IPS DF 6.9 (cell line): ENCODE measurements at regions not wholly inside any gene's neighbourhood (a gene's known extent, or its start where the extent isn't known, plus 50 kb on each side); places are given as distances from the start of the nearest gene placed in this dataset.

Experiments
- DNase-seq: peaks from one replicate; pipeline ENCODE4 v3.0.0-alpha.2; 2013; ENCODE audit warnings: low read depth, low spot score
- H3K27ac ChIP-seq: one replicate; pipeline ENCODE4 v1.5.1; 2013; ENCODE audit warnings: low read length, control low read depth
- H3K27me3 ChIP-seq: 2 replicates; pipeline ENCODE4 v1.6.1; 2013; ENCODE audit warnings: mild to moderate bottlenecking, low read length; ENCODE audit not compliant: control insufficient read depth, insufficient read depth
- H3K36me3 ChIP-seq: 2 replicates; pipeline ENCODE4 v1.6.1; 2013; ENCODE audit warnings: low read length; ENCODE audit not compliant: control insufficient read depth, insufficient read depth
- H3K4me1 ChIP-seq: 2 replicates; pipeline ENCODE4 v1.6.1; 2013; ENCODE audit warnings: low read length; ENCODE audit not compliant: control insufficient read depth, insufficient read depth
- H3K4me3 ChIP-seq: 2 replicates; pipeline ENCODE4 v1.5.1; 2013; ENCODE audit warnings: mild to moderate bottlenecking, low read length
- H3K9me3 ChIP-seq: 2 replicates; pipeline ENCODE4 v1.6.1; 2013; ENCODE audit warnings: low read length, inconsistent platforms; ENCODE audit not compliant: control insufficient read depth, insufficient read depth
- WGBS: extraction: QIAGEN DNeasy Blood & Tissue Kit; methylation state at CpG from one replicate; pipeline ENCODE4 v1.1.7; 2013; ENCODE audit warnings: mixed read lengths, missing lambda C conversion rate; ENCODE audit not compliant: insufficient read length, insufficient coverage; 5-methylcytosine and 5-hydroxymethylcytosine counted together

GRCh38 chr3:75049533-75049932 lies 435.1 kb upstream of the CNTN3 start:
- WGBS: 100% methylated on average over 2 of the region's 5 CpGs
- DNase-seq: no peak
- H3K4me3 ChIP-seq: no peak overlapping the region
- no peaks in the 10 kb centered on the region for H3K4me1 ChIP-seq
- no peak overlapping the region for H3K27ac ChIP-seq
- no peaks in the 10 kb centered on the region for H3K9me3 ChIP-seq
- no peaks in the 10 kb centered on the region for H3K36me3 ChIP-seq
- H3K27me3 ChIP-seq: no peaks in the 10 kb centered on the region

GRCh38 chr3:75059120-75059519 lies 444.7 kb upstream of the CNTN3 start:
- Histone ChIP-seq H3K27me3 (no peaks in the 10 kb centered on the region), H3K4me1 (no peaks in the 10 kb centered on the region), H3K36me3 (no peaks in the 10 kb centered on the region), H3K27ac (no peak overlapping the region), H3K4me3 (no peak overlapping the region), H3K9me3 (no peaks in the 10 kb centered on the region)
- WGBS: no CpG with 5 or more reads among the region's 1 CpG
- no peak for DNase-seq

- no peak overlapping the region for H3K4me3 ChIP-seq
- H3K4me1 ChIP-seq: no peaks in the 10 kb centered on the region
- DNase-seq: no peak
- no peaks in the 10 kb centered on the region for H3K36me3 ChIP-seq
- no CpG with 5 or more reads among the region's 2 CpGs for WGBS
- no peak overlapping the region for H3K27ac ChIP-seq
- H3K27me3 ChIP-seq: no peaks in the 10 kb centered on the region
- no peaks in the 10 kb centered on the region for H3K9me3 ChIP-seq
These were observed 447.3 kb upstream of the CNTN3 start for GRCh38 chr3:75061806-75062205.

GRCh38 chr3:75075158-75075557 lies 460.7 kb upstream of the CNTN3 start:
- no peak for DNase-seq
- Histone ChIP-seq H3K4me1 (no peaks in the 10 kb centered on the region), H3K4me3 (no peak overlapping the region), H3K9me3 (no peaks in the 10 kb centered on the region), H3K27me3 (no peaks in the 10 kb centered on the region), H3K27ac (no peak overlapping the region), H3K36me3 (no peaks in the 10 kb centered on the region)
- no CpG with 5 or more reads among the region's 1 CpG for WGBS

GRCh38 chr3:75076481-75076880 lies 462.0 kb upstream of the CNTN3 start:
- Histone ChIP-seq H3K4me3 (no peak overlapping the region), H3K9me3 (no peaks in the 10 kb centered on the region), H3K27me3 (no peaks in the 10 kb centered on the region), H3K4me1 (no peaks in the 10 kb centered on the region), H3K27ac (no peak overlapping the region), H3K36me3 (no peaks in the 10 kb centered on the region)
- WGBS: no CpG with 5 or more reads among the region's 2 CpGs
- DNase-seq: no peak

GRCh38 chr3:75078290-75078689 lies 463.8 kb upstream of the CNTN3 start:
- DNase-seq: no peak
- no peak overlapping the region for H3K4me3 ChIP-seq
- H3K9me3 ChIP-seq: no peaks in the 10 kb centered on the region
- H3K27ac ChIP-seq: no peak overlapping the region
- H3K27me3 ChIP-seq: no peaks in the 10 kb centered on the region
- H3K4me1 ChIP-seq: no peaks in the 10 kb centered on the region
- H3K36me3 ChIP-seq: no peaks in the 10 kb centered on the region

- no peaks in the 10 kb centered on the region for H3K36me3 ChIP-seq
- no peaks in the 10 kb centered on the region for H3K4me1 ChIP-seq
- H3K27ac ChIP-seq: no peak overlapping the region
- no peak overlapping the region for H3K4me3 ChIP-seq
- WGBS: no CpG with 5 or more reads among the region's 4 CpGs
- DNase-seq: no peak
- no peaks in the 10 kb centered on the region for H3K27me3 ChIP-seq
- H3K9me3 ChIP-seq: no peaks in the 10 kb centered on the region
These were observed 468.4 kb upstream of the CNTN3 start for GRCh38 chr3:75082845-75083244.

GRCh38 chr3:75089841-75090240 lies 475.4 kb upstream of the CNTN3 start:
- no peak overlapping the region for H3K27ac ChIP-seq
- no CpG with 5 or more reads among the region's 3 CpGs for WGBS
- no peak for DNase-seq

GRCh38 chr3:75101329-75102147 lies 487.1 kb upstream of the CNTN3 start:
- Histone ChIP-seq H3K27ac (no peak overlapping the region), H3K4me1 (peaks cover 1% of the 10 kb centered on the region; the same call in 1 of the 2 replicates), H3K4me3 (no peak overlapping the region), H3K27me3 (no peaks in the 10 kb centered on the region), H3K9me3 (no peaks in the 10 kb centered on the region), H3K36me3 (no peaks in the 10 kb centered on the region)
- no CpG with 5 or more reads among the region's 11 CpGs for WGBS
- DNase-seq: no peak

More at GRCh38 chr3:75089841-75090240, 475.4 kb upstream of the CNTN3 start:
- no peaks in the 10 kb centered on the region for H3K36me3 ChIP-seq
- H3K27me3 ChIP-seq: no peaks in the 10 kb centered on the region
- no peaks in the 10 kb centered on the region for H3K9me3 ChIP-seq
- H3K4me1 ChIP-seq: no peaks in the 10 kb centered on the region
- H3K4me3 ChIP-seq: no peak overlapping the region

- H3K9me3 ChIP-seq: no peaks in the 10 kb centered on the region
- no peaks in the 10 kb centered on the region for H3K4me1 ChIP-seq
- H3K4me3 ChIP-seq: no peak overlapping the region
- no peaks in the 10 kb centered on the region for H3K36me3 ChIP-seq
- no CpG with 5 or more reads among the region's 1 CpG for WGBS
- no peak for DNase-seq
- no peak overlapping the region for H3K27ac ChIP-seq
- H3K27me3 ChIP-seq: no peaks in the 10 kb centered on the region
These were observed 496.3 kb upstream of the CNTN3 start for GRCh38 chr3:75110741-75111140.

GRCh38 chr3:75115695-75116094 lies 501.2 kb upstream of the CNTN3 start:
- no peak overlapping the region for H3K27ac ChIP-seq
- H3K27me3 ChIP-seq: no peaks in the 10 kb centered on the region
- H3K36me3 ChIP-seq: no peaks in the 10 kb centered on the region
- no peaks in the 10 kb centered on the region for H3K9me3 ChIP-seq
- no peak for DNase-seq
- H3K4me1 ChIP-seq: no peaks in the 10 kb centered on the region
- WGBS: no CpG with 5 or more reads among the region's 2 CpGs
- H3K4me3 ChIP-seq: no peak overlapping the region
